Body of pancreas (tissue), 4 donors: ENCODE measurements at regions not wholly inside any gene's neighbourhood (a gene's known extent, or its start where the extent isn't known, plus 50 kb on each side); places are given as distances from the start of the nearest gene placed in this dataset.

ENCODE experiments used
- POLR2A ChIP-seq, 3 donors: fragments of 450-650 bp; IDR thresholded peaks; one replicate each; pipeline ENCODE4 v1.6.1; 2016; ENCODE audit warnings: antibody characterized with exemption in 3 of 3, mild to moderate bottlenecking in 2 of 3
- TF ChIP-seq, protein P1 (sequence below), 7 experiments: fragments of 450-650 bp in 4 of 7; fragments of 200-600 bp in 3 of 7; sonication (generic) in 3 of 7; IDR thresholded peaks; one replicate each; pipeline ENCODE4 v1.5.1; 2016 to 2019; ENCODE audit warnings: antibody characterized with exemption in 7 of 7

DNA sequence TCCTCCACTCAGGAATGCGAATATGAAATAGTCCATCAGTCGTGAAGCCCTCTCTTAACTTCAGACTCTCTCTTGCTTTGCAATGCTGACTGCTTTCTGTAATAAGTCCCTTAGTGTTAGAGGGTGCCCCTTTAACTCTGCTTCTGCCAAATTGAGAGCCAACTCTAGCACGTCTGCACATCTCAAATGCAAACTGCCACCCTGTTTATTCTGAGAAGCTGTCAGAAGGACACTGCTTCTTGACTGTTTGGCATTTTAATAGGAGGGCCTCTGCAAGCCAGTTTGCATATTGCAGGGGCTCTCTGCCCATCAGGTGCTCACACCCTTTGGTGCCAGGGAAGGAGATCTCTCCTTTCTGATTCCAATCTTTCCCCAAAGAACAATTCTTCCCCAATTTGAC is 589.8 kb upstream of the CDH4 start:
- TF ChIP-seq, protein P1, sequence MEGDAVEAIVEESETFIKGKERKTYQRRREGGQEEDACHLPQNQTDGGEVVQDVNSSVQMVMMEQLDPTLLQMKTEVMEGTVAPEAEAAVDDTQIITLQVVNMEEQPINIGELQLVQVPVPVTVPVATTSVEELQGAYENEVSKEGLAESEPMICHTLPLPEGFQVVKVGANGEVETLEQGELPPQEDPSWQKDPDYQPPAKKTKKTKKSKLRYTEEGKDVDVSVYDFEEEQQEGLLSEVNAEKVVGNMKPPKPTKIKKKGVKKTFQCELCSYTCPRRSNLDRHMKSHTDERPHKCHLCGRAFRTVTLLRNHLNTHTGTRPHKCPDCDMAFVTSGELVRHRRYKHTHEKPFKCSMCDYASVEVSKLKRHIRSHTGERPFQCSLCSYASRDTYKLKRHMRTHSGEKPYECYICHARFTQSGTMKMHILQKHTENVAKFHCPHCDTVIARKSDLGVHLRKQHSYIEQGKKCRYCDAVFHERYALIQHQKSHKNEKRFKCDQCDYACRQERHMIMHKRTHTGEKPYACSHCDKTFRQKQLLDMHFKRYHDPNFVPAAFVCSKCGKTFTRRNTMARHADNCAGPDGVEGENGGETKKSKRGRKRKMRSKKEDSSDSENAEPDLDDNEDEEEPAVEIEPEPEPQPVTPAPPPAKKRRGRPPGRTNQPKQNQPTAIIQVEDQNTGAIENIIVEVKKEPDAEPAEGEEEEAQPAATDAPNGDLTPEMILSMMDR (IDR thresholded peaks at IDR 0.05): no peak
- no peak for TF ChIP-seq POLR2A (IDR thresholded peaks at IDR 0.05)
